NCI-H524 treated with DMSO at 0.1 percent for 48 hours (cell line): ENCODE measurements at regions not wholly inside any gene's neighbourhood (a gene's known extent, or its start where the extent isn't known, plus 50 kb on each side); places are given as distances from the start of the nearest gene placed in this dataset.

Experiments
- DNase-seq: peaks from one replicate; lab custom pipeline; 2025; lab: John Stamatoyannopoulos, UW

- DNase-seq, result no peak
These were observed 135.7 kb downstream of the LRRC70 start for GRCh38 chr5:62714296-62714695.

DNA sequence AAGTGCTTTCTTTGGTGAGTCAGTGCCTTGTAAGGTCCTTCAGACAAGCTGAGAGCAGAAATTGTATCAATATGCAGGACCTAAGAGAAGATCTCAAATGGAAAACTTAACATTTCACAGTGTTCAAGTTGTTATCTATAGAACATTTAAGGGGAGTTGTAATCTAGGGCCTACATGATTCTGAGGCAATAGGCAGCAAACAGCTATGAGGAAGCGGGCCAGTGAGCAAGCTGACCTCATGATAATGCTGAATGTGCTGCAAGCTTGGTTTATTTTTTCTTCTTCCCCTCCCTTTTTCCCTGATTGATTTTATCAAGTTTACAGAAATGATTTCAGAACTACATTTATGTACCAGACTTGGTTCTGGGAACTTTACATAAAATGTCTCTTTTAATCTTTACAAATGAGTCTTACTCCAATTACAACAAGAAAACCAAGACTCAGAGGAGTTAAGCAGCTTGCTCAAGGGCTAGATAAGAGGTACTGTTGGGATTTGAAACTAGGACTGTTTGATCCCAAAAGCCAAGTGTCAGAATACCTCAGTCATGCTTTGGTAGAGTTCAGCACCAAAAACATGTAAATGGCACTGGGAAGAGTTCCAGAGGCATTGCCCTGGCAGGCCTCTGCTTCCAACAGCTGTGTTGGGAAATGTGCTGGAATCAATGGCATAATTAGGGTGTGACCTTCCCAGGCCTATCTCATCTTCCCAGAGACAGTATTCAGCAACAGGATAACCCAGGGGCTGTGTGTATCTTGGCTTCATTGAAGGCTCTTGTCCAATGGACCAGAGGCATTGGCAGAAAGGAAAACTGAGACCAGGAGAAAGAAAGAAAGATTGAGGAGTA, 130.1 kb downstream of the LRRC70 start:
- DNase-seq, result no peak

GRCh38 chr5:62707563-62707962, 128.9 kb downstream of the LRRC70 start:
- no peak for DNase-seq

- no peak for DNase-seq
These were observed 128.5 kb downstream of the LRRC70 start for GRCh38 chr5:62707131-62707530.

DNA sequence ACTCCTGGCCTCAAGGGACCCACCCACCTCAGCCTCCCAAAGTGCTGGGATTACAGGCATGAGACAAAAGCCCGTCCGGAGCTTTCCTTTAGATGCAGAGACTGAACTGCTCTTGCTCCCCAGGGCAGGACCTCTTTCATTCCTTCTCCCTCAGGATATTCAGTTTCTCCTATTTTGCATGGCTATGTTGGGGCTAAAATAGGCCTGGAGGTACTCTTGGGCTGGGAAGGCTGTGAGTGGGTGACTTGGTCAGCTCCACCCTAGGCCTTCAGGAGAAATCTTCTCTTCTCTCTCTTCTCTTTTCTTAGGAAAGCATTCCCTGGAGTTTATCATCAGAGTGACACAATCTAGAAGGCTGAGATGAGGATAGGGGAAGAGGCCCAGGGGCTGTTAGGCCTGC, 126.4 kb downstream of the LRRC70 start:
- DNase-seq, result no peak

DNA sequence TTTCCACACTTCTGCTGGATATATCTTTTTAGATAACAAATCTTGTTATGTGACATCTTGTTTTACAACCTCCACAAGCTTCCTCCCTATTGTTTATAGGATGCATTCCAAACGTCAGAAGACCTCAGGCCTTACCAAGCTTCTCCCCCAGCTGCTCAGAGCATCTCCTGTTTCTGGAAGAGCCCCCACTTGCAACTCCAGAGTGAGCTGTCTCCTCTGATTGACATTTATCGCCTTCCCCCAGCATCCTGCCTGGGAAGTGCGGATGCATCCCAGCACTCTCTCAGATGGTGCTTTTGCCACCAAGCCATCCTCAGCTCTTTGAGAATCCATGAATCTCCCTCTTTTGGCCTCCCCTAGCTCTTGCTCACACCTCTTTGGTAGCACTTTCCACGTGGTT, 123.5 kb downstream of the LRRC70 start:
- no peak for DNase-seq

DNA sequence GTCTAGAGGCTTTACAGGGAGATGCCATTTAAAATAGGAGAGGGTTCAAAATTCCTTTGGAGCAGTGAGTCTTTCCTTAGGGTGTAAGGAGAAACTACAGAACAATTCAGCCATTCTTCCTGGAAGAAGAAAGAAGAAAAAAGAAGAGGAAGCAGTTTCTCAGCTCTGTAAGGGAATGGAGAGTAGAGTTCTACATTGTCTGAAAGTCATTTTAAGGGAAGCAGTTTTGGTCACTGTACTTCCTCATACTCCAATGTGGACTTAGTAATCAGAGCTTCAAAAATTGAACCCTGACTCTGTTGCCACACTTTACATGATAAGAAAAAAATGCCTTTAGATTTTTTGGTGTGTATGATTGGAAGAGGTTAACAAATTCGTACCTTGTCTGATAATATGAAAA, 122.4 kb downstream of the LRRC70 start:
- DNase-seq, result no peak

DNA sequence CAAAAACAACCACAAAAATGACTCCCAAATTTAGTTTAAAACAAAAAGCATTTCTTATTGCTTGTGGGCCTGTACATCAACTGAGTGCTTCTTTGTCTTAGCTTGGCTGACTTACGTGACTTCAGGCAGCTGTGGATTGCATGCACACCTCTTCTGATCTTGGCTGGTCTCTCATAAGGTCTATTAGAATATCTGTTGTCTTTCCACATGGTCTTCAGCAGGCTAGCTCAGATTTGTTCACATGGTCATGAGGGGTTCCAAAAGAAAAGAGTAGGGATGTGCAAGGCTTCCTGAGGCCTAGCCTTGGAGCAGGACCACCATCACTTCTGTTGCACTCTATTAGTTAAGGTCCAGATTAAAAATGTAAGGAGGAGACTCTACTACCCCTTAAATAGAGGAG, 120.1 kb downstream of the LRRC70 start:
- no peak for DNase-seq

DNA sequence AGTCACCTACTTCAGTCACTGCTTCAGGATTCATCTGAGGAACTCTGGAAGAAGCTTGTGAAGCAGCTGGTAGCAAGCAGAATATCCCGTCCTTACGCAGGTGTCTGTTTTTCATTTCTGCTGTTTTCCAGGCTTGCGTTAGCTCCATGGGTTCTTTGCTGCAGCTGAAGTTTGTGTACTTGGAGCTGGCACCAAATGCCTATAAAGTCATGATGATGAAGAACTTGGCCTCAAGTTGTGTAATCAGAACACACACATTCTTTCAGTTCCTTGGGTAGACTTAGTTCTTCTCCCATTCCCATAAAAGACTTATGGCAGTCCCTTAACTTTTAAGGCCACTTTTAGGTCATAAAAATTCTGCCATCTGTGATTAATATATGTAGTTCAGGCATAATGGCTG, 116.7 kb downstream of the LRRC70 start:
- no peak for DNase-seq

DNA sequence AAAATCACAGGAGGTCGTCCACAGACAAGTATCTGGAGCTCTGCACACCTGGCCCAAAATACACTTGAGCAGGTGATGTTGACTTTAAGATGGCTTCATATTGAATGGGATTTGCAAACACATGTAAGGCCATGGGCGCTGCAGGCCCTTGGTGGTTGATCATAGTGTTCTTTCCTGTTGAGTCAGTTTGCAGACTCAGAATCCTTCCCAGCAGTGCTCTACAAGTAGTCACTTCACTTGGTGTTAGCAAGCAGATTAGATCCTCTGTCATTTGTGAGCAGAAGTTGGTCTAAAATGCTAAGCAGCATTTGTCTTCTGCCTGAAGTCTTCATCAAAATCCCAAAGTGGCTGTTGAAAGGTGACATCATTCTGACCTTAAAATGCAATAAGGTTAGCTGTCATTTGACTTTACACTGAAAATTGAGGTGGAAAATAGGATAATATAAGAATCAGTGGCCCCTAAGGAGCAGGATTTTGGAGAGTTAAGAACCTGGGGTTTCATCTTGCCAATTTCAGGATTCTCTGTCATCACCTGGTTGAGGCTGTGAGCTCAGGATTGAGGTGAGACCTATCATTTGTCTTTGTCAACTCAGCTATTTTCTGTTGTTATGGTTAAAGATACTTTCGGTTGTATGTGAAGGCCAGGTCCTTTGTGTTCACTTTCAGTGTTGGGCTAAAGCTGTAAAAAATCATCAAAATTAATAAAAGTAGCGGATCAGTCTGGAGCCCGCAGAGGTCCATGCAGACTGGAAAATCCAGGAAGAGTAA, 114.5 kb downstream of the LRRC70 start:
- DNase-seq, result no peak

DNA sequence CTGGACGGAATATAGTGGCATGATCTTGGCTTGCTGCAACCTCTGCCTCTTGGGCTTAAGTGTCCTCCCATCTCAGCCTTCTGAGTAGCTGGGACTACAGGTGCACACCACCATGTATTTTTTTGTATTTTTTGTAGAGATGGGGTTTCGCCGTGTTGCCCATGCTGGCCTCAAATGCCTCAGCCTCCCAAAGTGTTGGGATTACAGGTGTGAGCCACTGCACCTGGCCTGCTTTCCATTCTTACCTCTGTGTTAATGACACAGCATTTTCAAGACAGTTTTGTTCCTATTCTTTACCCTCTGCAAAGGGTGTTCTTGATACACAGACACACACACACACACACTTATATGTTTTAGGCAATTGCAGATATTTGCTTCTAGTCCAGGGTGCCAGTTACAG, 113.3 kb downstream of the LRRC70 start:
- DNase-seq, result no peak

GRCh38 chr5:62690421-62690820, 111.8 kb downstream of the LRRC70 start:
- no peak for DNase-seq

DNA sequence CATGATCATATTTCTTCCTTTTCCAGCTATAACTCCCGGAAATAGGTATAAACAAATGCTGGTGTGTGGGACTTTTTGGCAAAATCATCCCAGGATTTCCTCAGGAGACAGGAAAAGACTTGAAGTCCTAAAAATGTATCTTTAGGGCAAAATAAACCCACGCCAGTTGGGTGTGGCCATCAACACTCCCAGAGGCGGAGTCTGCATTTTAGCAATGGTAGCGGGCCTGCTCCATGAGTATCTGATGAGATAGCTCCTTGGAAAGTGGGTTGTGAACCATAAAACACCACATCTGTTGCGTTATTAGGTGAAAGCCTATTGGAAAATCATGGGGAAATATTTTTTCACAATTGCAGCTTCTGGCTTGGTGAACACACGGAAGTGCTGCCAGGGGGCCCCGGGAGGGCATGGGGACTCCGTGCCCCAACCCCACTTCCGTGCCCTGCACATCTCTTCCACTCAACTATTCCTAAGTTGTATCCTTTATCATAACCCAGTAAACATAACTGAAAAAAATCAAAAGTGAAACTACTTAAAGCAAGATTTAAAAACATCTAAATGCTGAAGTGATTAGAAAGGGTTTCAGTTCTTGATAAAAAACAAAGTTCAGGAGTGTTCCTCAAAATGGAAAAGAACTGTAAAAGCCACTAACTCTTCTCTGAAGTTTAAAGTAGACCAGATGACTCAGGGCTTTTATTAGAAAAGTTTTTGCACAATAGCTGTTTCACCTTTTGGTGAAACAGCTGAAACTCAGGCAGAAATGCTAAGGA, 111.2 kb downstream of the LRRC70 start:
- DNase-seq, result no peak

DNA sequence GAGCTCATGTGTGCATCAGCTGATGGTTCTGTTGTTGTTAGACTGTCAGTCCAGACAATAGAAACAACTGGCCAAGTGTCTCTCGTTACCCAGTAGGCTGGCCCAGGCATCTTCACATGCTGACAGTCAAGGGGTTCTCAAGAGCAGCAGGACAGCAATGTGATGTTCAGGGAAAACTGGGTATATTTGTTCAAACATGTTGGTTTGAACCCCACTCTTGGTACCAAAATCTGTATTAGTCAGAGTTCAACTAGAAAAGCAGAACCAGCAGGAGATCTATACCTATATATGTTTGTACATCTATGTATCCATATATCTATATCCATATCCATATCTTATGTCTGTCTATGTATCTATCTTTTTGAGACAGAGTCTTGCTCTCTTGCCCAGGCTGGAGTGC, 108.1 kb downstream of the LRRC70 start:
- no peak for DNase-seq

- DNase-seq, result no peak
These were observed 106.6 kb downstream of the LRRC70 start for GRCh38 chr5:62685221-62685620.

- no peak for DNase-seq
These were observed 105.7 kb downstream of the LRRC70 start for GRCh38 chr5:62684310-62684709.

DNA sequence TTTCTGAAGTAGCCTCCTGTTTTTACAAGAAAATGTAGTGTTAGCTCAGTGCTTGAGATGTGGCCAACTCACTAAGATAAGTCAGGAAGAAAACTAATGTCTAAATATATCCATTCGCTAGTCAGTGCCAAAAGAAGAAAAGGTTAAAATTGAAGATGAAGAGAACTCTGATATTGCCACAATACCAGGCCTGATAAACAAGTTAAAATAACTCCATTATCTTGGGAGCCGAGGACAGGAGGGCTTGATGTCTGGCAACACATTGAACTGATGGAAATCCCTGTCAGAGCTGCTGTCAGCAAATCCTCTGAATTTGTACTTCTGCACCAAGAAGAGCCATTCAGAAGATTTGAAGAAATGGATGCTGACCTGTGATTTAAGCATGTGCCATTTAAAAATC, 103.4 kb downstream of the LRRC70 start:
- no peak for DNase-seq

- no peak for DNase-seq
These were observed 102.7 kb downstream of the LRRC70 start for GRCh38 chr5:62681117-62681850.

GRCh38 chr5:62680121-62680520, 101.5 kb downstream of the LRRC70 start:
- DNase-seq, result no peak
